Liver (tissue), 7 donors: ENCODE measurements at regions not wholly inside any gene's neighbourhood (a gene's known extent, or its start where the extent isn't known, plus 50 kb on each side); places are given as distances from the start of the nearest gene placed in this dataset.

ENCODE experiments used
- DNase-seq: peaks from one replicate; pipeline ENCODE4 v3.0.0-alpha.2; 2017; ENCODE audit warnings: low spot score
- H3K27ac ChIP-seq, 2 donors: one replicate each; pipeline ENCODE4 v1.7.0; 2013; ENCODE audit warnings: inconsistent platforms in 2 of 2, low read length in 2 of 2, control low read depth in 1 of 2, low read depth in 1 of 2, mild to moderate bottlenecking in 1 of 2
- H3K27me3 ChIP-seq, 4 donors: one replicate each; pipeline versions ENCODE4 v1.6.1 to v1.7.0; 2013; ENCODE audit warnings: low read length in 3 of 4, inconsistent platforms in 1 of 4, mild to moderate bottlenecking in 1 of 4, moderate library complexity in 1 of 4; ENCODE audit not compliant: control insufficient read depth in 4 of 4, insufficient read depth in 4 of 4
- H3K36me3 ChIP-seq, 4 donors: one replicate each; pipeline versions ENCODE4 v1.6.1 to v1.7.0; 2013; ENCODE audit warnings: low read length in 3 of 4, mild to moderate bottlenecking in 3 of 4, low read depth in 1 of 4, moderate library complexity in 1 of 4; ENCODE audit not compliant: control insufficient read depth in 4 of 4, insufficient read depth in 3 of 4
- H3K4me1 ChIP-seq, 4 donors: one replicate each; pipeline versions ENCODE4 v1.6.1 to v1.7.0; 2013; ENCODE audit warnings: low read length in 3 of 4, mild to moderate bottlenecking in 3 of 4, moderate library complexity in 1 of 4; ENCODE audit not compliant: control insufficient read depth in 4 of 4, insufficient read depth in 4 of 4
- H3K4me3 ChIP-seq, 3 donors: one replicate each; pipeline versions ENCODE4 v1.6.1 to v1.7.0; 2013; ENCODE audit warnings: low read length in 3 of 3, control low read depth in 1 of 3, low read depth in 1 of 3, mild to moderate bottlenecking in 1 of 3
- H3K9ac ChIP-seq, 2 donors: one replicate each; pipeline ENCODE4 v1.7.0; 2013; ENCODE audit warnings: low read length in 2 of 2, mild to moderate bottlenecking in 2 of 2, moderate library complexity in 2 of 2, control low read depth in 1 of 2, low read depth in 1 of 2
- H3K9me3 ChIP-seq, 4 donors: one replicate each; pipeline versions ENCODE4 v1.6.1 to v1.7.0; 2013; ENCODE audit warnings: low read length in 3 of 4; ENCODE audit not compliant: control insufficient read depth in 4 of 4
- EGR1 ChIP-seq, 2 donors: IDR thresholded peaks; 2 replicates each; pipeline ENCODE4 v1.6.1; 2016 to 2018; ENCODE audit warnings: antibody characterized with exemption in 2 of 2, low read depth in 2 of 2
- FOXA1 ChIP-seq: IDR thresholded peaks from 2 replicates; pipeline ENCODE4 v1.6.1; 2016; ENCODE audit warnings: antibody characterized with exemption
- FOXA2 ChIP-seq: IDR thresholded peaks from 2 replicates; pipeline ENCODE4 v1.6.1; 2016; ENCODE audit warnings: antibody characterized with exemption
- GABPA ChIP-seq, 2 donors: IDR thresholded peaks in 1 of 2; conservative IDR thresholded peaks in 1 of 2; 2 replicates each; pipeline ENCODE4 v1.6.1; 2016; ENCODE audit warnings: antibody characterized with exemption in 2 of 2, mild to moderate bottlenecking in 1 of 2, moderate library complexity in 1 of 2
- HNF4A ChIP-seq, 2 donors: conservative IDR thresholded peaks; 2 replicates each; pipeline ENCODE4 v1.6.1; 2016; ENCODE audit warnings: antibody characterized with exemption in 2 of 2, mild to moderate bottlenecking in 2 of 2
- HNF4G ChIP-seq: IDR thresholded peaks from 2 replicates; pipeline ENCODE4 v1.6.1; 2016; ENCODE audit warnings: antibody characterized with exemption
- JUND ChIP-seq, 2 donors: IDR thresholded peaks; 2 replicates each; pipeline ENCODE4 v1.6.1; 2016; ENCODE audit warnings: antibody characterized with exemption in 2 of 2
- NR2F2 ChIP-seq: IDR thresholded peaks from 2 replicates; pipeline ENCODE4 v1.6.1; 2016; ENCODE audit warnings: antibody characterized with exemption
- RAD21 ChIP-seq, 2 donors: IDR thresholded peaks; 2 replicates each; pipeline ENCODE4 v1.6.1; 2016; ENCODE audit warnings: antibody characterized with exemption in 2 of 2, mild to moderate bottlenecking in 2 of 2
- RXRA ChIP-seq, 2 donors: IDR thresholded peaks; 2 replicates each; pipeline ENCODE4 v1.6.1; 2017 to 2018; ENCODE audit warnings: antibody characterized with exemption in 2 of 2, mild to moderate bottlenecking in 1 of 2
- YY1 ChIP-seq: IDR thresholded peaks from 2 replicates; pipeline ENCODE4 v1.6.1; 2016; ENCODE audit warnings: antibody characterized with exemption, mild to moderate bottlenecking
- WGBS: extraction: QIAGEN DNeasy Blood & Tissue Kit; methylation state at CpG from one replicate; pipeline ENCODE4 v1.1.7; 2013; 5-methylcytosine and 5-hydroxymethylcytosine counted together
- TF ChIP-seq, protein P1 (sequence below): IDR thresholded peaks from 2 replicates; pipeline ENCODE4 v1.6.1; 2016; ENCODE audit warnings: antibody characterized with exemption, mild to moderate bottlenecking
- TF ChIP-seq, protein P2 (sequence below): IDR thresholded peaks from 2 replicates; pipeline ENCODE4 v1.6.1; 2016; ENCODE audit warnings: antibody characterized with exemption
- TF ChIP-seq, protein P3 (sequence below): IDR thresholded peaks from 2 replicates; pipeline ENCODE4 v1.6.1; 2016; ENCODE audit warnings: antibody characterized with exemption
- TF ChIP-seq, protein P4 (sequence below): IDR thresholded peaks from 2 replicates; pipeline ENCODE4 v1.6.1; 2016; ENCODE audit warnings: antibody characterized with exemption
- donor health status: healthy.
- donor health status: healthy.
- donor health status: healthy.
- donor health status: healthy.

DNA sequence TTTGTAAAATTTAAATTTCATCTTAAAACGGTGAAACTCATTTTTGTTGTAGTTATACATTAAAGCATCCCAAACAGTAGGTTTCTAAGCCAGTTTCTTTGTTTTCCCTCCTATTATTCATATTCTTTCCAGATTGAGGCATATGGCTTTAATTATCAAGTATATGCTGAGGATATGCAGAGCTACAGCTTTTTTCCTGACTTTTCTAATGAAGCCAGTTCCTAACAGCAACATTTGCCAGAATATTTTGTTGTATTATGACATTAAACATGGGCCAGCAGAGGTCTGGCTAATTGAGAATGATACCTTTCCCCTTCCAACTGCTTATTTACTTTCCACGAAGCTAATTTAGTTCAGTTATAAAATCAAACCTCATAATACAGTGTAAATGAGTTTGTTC, 75.3 kb downstream of the SLIT2 start:
- WGBS: 57% methylated on average over 2 of the region's 2 CpGs
- no peak for DNase-seq
- TF ChIP-seq, protein P1, sequence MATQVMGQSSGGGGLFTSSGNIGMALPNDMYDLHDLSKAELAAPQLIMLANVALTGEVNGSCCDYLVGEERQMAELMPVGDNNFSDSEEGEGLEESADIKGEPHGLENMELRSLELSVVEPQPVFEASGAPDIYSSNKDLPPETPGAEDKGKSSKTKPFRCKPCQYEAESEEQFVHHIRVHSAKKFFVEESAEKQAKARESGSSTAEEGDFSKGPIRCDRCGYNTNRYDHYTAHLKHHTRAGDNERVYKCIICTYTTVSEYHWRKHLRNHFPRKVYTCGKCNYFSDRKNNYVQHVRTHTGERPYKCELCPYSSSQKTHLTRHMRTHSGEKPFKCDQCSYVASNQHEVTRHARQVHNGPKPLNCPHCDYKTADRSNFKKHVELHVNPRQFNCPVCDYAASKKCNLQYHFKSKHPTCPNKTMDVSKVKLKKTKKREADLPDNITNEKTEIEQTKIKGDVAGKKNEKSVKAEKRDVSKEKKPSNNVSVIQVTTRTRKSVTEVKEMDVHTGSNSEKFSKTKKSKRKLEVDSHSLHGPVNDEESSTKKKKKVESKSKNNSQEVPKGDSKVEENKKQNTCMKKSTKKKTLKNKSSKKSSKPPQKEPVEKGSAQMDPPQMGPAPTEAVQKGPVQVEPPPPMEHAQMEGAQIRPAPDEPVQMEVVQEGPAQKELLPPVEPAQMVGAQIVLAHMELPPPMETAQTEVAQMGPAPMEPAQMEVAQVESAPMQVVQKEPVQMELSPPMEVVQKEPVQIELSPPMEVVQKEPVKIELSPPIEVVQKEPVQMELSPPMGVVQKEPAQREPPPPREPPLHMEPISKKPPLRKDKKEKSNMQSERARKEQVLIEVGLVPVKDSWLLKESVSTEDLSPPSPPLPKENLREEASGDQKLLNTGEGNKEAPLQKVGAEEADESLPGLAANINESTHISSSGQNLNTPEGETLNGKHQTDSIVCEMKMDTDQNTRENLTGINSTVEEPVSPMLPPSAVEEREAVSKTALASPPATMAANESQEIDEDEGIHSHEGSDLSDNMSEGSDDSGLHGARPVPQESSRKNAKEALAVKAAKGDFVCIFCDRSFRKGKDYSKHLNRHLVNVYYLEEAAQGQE: no peak
- TF ChIP-seq GABPA (IDR thresholded peaks at IDR 0.05 in 1 of 2, conservative IDR thresholded peaks at IDR 0.05 in 1 of 2) (no peak), HNF4A (conservative IDR thresholded peaks at IDR 0.05) (no peak), HNF4G (no peak), RAD21 (IDR thresholded peaks at IDR 0.05) (no peak)

DNA sequence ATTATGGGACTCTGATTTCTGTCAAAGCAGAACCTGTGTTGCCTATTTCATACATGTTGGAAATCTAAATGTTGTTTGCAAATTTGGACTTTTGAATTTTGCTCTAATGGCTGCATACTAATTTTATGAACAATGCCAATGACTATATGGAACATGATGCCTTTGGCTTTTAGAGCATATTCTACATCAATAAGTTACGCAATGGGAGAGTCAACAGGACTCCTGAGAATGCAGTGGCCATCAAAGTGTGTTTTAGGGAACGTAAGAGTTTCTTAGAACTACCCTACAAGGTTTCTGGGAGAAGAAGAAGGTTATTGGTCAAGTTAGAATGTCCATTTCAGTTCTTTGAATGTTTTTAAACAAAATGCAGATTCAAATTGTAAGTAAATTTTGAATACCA, 76.1 kb downstream of the SLIT2 start:
- Histone ChIP-seq H3K27ac (no peak overlapping the region), H3K27me3 (no peaks in the 10 kb centered on the region), H3K9me3 (no peaks in the 10 kb centered on the region), H3K9ac (no peak overlapping the region), H3K4me1 (no peaks in the 10 kb centered on the region), H3K4me3 (no peak overlapping the region), H3K36me3 (no peaks in the 10 kb centered on the region)
- DNase-seq: no peak
- no peak for TF ChIP-seq FOXA1
- WGBS: 61% methylated on average over 2 of the region's 2 CpGs

More for the DNA sequence above, 75.3 kb downstream of the SLIT2 start:
- no peaks in the 10 kb centered on the region for H3K4me1 ChIP-seq
- no peak overlapping the region for H3K4me3 ChIP-seq
- H3K9ac ChIP-seq: no peak overlapping the region
- no peak overlapping the region for H3K27ac ChIP-seq
- no peaks in the 10 kb centered on the region for H3K27me3 ChIP-seq
- H3K36me3 ChIP-seq: no peaks in the 10 kb centered on the region
- H3K9me3 ChIP-seq: no peaks in the 10 kb centered on the region

DNA sequence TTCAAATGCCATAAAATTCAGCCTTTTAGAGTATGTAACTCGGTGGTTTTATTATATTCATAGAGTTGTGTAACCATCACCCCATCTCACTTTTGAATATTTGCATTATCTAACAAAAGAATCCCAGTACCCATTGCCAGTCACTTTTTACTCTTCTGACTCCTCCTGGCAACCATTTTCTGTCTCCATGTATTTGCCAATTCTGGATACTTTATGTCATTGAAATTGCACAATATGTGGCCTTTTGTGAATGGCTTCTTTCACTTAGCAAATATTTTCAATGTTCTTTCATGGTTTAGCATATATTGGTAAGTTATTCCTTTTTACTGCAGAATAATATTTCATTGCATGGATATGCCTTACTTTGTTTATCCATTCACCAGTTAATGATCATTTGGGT, 79.9 kb downstream of the SLIT2 start:
- no peaks in the 10 kb centered on the region for H3K27me3 ChIP-seq
- H3K9me3 ChIP-seq: no peaks in the 10 kb centered on the region
- WGBS: 64% methylated on average over 1 of the region's 1 CpG
- no peak overlapping the region for H3K27ac ChIP-seq
- no peak overlapping the region for H3K4me3 ChIP-seq
- no peak for TF ChIP-seq GABPA (IDR thresholded peaks at IDR 0.05 in 1 of 2, conservative IDR thresholded peaks at IDR 0.05 in 1 of 2)
- TF ChIP-seq NR2F2: no peak
- TF ChIP-seq EGR1 (IDR thresholded peaks at IDR 0.05; ENCODE audit: low read depth in 2 of 2): no peak
- TF ChIP-seq JUND (IDR thresholded peaks at IDR 0.05): no peak
- TF ChIP-seq, protein P1: no peak
- TF ChIP-seq, protein P2, sequence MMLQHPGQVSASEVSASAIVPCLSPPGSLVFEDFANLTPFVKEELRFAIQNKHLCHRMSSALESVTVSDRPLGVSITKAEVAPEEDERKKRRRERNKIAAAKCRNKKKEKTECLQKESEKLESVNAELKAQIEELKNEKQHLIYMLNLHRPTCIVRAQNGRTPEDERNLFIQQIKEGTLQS: no peak
- TF ChIP-seq, protein P3, sequence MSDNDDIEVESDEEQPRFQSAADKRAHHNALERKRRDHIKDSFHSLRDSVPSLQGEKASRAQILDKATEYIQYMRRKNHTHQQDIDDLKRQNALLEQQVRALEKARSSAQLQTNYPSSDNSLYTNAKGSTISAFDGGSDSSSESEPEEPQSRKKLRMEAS: no peak
- TF ChIP-seq YY1: no peak
- TF ChIP-seq, protein P4, sequence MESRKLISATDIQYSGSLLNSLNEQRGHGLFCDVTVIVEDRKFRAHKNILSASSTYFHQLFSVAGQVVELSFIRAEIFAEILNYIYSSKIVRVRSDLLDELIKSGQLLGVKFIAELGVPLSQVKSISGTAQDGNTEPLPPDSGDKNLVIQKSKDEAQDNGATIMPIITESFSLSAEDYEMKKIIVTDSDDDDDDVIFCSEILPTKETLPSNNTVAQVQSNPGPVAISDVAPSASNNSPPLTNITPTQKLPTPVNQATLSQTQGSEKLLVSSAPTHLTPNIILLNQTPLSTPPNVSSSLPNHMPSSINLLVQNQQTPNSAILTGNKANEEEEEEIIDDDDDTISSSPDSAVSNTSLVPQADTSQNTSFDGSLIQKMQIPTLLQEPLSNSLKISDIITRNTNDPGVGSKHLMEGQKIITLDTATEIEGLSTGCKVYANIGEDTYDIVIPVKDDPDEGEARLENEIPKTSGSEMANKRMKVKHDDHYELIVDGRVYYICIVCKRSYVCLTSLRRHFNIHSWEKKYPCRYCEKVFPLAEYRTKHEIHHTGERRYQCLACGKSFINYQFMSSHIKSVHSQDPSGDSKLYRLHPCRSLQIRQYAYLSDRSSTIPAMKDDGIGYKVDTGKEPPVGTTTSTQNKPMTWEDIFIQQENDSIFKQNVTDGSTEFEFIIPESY: no peak
- TF ChIP-seq RXRA (IDR thresholded peaks at IDR 0.05): no peak
- TF ChIP-seq FOXA1: no peak
- no peak for TF ChIP-seq FOXA2
- no peak for TF ChIP-seq RAD21 (IDR thresholded peaks at IDR 0.05)
- H3K4me1 ChIP-seq: no peaks in the 10 kb centered on the region
- no peak overlapping the region for H3K9ac ChIP-seq
- no peaks in the 10 kb centered on the region for H3K36me3 ChIP-seq
- DNase-seq: no peak
